ENCODE measurements at regions not wholly inside any gene's neighbourhood (a gene's known extent, or its start where the extent isn't known, plus 50 kb on each side); places are given as distances from the start of the nearest gene placed in this dataset.

- no peak for TF ChIP-seq CTCF (IDR thresholded peaks at IDR 0.05)
- TF ChIP-seq ZFX (IDR thresholded peaks at IDR 0.05; ENCODE audit: borderline replicate concordance): no peak
Observed at GRCh38 chr10:56905051-56905450, 544.0 kb upstream of the ZWINT start.

Data from 22Rv1 (cell line).